ENCODE measurements at regions not wholly inside any gene's neighbourhood (a gene's known extent, or its start where the extent isn't known, plus 50 kb on each side); places are given as distances from the start of the nearest gene placed in this dataset.

DNA sequence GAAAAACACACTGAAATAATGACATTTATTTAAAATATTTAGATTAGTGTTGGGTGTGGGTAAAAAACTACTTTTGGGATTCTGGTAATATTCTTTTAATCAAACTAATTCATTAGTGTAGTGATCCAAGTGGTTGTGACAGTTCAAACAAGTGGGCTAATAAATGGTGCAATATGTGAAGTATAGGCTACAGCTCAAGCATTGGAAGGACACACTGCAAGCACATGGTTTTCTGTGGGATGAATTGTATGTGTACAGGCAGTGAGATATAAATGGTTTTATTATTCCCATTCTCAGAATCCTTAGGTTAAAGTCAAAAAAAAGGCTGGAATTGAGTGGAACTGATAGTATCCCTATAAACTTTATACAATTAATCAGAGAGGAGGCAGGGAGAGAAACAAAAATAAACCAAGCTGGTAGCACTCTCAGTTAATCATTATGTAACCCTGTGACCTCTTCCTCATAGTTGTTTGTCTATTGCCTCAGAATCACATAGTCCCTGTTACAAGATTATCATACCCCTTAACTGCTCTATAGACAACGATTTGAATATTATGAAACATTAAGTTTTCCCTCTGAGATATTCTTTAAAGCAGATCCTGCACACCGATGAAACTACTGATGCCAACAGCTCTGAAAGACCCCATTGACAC lies 1755.4 kb upstream of the ACO1 start:
- TF ChIP-seq, protein P1, sequence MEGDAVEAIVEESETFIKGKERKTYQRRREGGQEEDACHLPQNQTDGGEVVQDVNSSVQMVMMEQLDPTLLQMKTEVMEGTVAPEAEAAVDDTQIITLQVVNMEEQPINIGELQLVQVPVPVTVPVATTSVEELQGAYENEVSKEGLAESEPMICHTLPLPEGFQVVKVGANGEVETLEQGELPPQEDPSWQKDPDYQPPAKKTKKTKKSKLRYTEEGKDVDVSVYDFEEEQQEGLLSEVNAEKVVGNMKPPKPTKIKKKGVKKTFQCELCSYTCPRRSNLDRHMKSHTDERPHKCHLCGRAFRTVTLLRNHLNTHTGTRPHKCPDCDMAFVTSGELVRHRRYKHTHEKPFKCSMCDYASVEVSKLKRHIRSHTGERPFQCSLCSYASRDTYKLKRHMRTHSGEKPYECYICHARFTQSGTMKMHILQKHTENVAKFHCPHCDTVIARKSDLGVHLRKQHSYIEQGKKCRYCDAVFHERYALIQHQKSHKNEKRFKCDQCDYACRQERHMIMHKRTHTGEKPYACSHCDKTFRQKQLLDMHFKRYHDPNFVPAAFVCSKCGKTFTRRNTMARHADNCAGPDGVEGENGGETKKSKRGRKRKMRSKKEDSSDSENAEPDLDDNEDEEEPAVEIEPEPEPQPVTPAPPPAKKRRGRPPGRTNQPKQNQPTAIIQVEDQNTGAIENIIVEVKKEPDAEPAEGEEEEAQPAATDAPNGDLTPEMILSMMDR (IDR thresholded peaks at IDR 0.05), result no peak
- TF ChIP-seq POLR2A (IDR thresholded peaks at IDR 0.05), result no peak
